ENCODE measurements at regions not wholly inside any gene's neighbourhood (a gene's known extent, or its start where the extent isn't known, plus 50 kb on each side); places are given as distances from the start of the nearest gene placed in this dataset.
"Not testable (repeated sequence)": the region's sequence is repeated elsewhere in the genome, so short reads cannot be mapped to it uniquely, and the experiment has no call there.

DNA sequence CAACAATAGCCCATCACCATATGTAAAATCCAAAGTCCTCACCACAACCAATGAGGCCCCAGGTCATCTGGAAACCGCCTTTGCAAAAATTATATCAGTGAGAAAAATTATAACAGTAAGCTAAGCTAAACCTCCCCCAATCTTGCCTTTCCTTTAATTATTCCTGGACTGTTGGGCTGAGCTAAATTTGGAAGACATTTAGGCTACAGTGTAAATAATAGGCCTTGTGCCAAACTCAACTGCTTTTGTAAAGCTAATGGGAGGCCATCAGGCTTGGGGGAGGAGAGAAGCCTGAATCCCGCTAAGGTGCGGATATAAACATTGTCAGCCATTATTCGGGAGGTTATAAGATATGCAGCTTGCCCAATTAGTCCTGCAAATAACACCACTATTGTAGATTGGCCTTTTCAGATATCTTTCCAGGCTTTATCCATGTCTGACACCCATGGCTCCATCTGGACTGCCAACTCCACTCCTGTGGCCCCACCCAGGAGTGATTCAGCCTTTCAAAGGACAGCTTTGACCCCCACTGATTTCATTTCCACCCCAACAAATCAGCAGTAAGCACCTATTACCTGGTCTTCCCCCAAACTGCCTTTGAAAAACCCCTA is 53.0 kb upstream of the CA12 start:
- DNase-seq = no peak

DNA sequence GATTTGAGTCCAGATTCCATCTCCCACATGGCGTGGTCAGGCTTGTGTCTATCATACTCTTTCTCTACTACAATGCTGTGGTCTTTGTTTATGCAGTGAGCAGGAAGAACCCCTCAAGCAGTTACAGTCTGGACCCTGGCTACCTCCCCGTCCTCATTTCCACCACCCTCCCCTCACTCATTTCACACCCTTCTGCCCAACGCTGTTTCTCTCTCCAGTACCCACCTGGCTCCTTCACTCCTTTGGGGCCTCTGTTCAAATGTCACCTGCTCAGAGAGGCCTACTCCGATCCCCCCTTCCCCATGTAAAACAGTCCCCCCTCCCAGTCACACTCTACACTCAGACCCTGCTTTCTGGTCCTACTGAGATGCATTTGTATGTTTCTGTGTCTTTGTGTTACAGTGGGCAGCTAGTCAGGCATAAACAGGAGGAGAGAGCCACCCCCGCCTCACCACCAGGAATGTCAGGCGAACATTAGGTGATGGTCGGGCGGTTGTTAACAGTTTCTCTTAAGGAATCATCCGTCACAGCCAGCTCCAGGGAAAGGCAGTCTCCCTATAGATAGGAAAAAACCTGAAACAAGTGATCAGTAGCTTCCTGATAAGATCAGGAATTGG is 53.7 kb upstream of the CA12 start:
- no peak for DNase-seq

DNA sequence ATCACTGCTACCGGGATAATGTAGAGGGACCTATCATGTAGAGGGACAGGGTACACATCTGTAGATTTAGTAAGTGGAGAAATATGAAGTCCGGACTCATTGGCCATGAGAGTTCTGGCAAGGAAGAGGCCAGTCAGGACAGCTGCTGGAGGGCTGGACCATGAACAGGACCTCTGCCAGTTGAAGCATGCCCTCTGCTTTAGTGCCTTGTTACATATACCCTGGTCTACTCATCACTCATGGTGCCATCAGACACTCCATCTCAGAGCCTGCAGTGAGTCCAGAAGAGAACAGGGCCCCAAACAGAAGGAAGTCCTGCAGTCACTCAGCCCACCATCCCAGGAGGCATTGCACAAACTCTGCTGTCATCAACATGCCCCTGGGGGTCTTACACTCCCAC is 54.7 kb upstream of the CA12 start:
- no peak for DNase-seq

DNA sequence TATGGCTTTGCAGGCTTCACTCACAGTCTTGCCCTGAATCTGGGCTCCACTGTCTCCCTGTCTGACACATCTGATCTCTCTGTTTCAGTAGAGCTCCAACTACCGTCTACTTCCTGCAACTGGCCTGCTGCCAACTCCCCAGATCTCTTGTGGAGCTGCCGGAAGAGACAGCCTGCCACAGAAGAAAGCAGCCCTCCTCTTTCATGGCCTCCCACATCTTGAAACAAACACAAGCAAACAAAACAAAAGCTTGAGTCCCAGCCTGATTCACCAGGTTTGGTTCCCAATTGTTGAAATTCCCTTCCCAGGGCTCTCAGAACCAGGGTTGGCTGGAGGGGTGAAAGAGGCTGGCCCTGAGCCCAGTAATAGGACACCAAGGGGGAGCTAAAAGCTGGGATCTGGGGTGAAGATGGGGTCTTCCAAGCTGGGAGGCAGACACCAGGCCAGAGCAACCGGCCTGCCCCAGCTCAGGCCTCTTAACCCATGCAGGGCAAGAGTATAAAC is 55.3 kb upstream of the CA12 start:
- peak; percentile 64 to 70 for DNase-seq

DNA sequence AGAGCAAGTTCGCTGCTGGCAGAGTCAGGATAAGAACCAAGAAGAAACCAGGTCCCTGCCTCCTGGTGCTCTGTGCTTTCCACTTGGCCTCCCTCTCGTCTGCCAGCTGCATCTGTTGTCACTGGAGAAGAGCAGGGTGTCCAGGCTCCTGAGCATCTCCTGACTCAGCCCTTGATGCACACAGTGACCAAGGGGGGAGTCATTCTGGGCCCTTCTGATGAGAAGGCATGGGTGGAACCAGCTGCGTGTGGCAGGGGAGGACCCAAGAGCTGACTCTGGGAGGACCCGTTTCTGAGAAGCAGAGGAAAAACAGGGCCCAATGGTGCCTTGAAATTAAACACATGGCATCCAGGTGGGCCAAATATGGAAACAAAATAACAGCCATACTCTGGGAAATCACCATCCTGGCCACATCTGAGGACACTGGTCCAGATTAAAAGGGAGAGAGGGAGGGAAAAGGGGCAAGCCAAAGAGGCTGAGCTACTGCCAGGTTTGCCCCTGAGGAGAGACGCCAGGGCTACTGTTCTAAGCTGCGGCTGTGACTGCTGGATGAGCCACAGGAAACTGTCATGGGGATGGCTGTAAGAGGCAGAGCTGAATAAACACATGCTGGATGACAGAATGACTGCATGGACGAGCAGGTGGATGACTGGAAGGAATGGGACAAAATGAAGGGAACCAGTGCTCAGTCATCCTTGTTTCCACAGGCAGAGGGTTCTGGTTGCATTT is 58.1 kb upstream of the CA12 start:
- no peak for DNase-seq

DNA sequence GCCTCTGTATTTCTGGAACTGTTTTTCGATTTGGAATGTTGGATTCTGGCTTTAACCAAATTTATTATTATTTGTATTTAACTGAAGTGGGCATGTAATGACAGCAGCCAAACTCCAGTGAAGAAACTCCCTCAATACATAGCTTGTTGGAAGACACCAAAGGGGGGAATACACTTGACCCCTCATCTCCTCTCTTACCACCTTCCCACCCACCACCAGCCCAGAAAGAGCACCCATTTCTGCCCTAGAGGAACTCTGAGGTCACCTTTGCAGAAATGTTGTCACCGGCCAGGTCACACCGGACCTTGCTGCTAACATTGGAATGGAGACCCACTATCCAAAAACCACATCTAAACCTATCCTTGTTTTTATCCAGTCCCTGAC is 58.6 kb upstream of the CA12 start:
- no peak for DNase-seq

DNA sequence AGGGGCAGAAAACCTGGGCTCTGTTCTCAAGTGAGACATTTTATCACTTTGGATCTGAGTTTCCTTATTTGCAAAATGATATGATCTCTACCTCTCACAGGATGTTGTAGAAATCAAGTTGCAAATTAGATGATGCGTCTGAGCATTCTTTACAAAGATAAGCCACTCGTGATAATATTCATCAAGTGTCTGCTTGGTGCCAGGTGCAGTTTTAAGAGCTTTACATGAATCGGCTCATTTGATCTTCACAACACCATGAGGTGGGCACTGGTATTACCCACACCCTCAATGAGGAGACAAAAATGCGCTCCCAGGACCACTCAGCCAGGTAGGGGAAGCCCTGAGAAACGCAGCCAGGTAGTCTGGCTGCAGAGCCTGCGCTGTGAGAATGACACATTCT is 59.1 kb upstream of the CA12 start:
- DNase-seq = no peak

DNA sequence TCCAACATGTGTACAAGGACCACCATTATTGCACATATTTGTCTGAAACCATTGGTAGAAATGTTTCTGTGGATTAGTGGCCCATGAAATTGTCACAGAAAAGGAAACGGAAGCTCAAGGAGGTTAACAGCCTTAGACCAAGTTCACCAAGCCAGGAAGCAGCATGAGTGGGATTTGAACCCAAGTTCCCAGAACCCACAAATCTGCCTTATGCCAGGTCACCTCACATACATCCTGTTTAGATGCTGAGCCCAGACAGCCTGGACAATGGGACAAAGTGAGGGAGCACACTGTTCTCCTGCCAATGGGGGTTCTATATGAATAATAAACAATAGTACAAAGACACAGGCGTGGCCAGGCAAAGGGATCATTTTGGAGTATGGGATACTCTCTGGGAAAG is 59.6 kb upstream of the CA12 start:
- no peak for DNase-seq

DNA sequence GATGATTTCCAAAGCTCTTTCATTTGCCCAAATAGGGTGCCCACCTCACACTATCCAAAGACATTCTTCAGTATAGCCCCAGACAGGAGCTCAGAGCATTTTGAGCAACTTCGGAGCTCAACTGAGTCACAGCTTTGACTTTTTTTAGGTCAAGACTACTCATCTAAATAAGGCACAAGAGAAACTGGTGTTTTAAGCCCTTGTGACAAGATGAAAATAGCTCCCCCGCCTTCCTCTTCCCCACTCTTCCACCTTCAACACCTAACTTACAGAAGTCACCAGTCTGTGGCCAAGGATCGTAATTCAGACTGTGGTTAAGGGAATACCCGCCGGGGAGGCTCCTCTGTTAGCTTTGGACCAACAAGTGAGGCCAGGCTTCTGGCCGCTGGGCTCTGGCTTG is 60.4 kb upstream of the CA12 start:
- no peak for DNase-seq

DNA sequence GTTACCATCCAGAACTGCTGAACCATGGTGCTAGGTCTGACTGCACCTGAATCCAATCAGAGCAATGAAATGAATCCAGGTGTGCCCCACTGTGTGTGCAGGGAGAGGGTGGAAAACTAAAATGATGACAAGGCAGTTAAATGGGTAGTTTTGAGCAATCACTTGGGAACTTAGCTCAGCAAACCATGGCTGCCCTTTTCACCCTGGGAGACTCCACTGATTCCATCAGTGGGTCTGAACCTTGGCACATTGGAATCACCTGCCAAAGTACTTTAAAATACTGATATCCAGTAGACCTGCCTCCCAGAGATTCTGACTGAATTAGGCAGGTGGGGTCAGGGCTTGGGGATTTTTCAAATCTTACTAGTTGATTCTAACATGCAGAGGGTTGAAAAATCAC is 59.8 kb upstream of the USP3 start:
- DNase-seq = no peak

DNA sequence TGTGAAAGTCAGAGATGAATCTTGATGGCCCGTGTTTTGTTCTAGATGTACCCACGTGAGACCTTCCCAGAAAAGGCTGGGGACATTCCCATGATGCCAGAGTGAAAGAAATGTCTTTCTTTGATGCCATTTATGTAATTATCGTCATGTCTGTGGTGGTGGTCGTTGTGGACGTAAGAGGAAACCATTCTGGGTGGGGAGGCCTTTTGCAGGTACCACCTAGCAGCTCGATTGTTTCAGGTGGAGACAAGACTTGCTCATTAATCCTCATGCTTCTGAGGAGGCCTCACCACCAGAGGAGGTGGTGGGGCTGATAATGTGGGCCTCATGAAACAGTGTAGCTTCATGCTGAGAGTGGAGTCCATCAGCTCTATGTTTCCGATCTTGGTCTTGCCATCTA is 58.1 kb upstream of the USP3 start:
- no peak for DNase-seq

DNA sequence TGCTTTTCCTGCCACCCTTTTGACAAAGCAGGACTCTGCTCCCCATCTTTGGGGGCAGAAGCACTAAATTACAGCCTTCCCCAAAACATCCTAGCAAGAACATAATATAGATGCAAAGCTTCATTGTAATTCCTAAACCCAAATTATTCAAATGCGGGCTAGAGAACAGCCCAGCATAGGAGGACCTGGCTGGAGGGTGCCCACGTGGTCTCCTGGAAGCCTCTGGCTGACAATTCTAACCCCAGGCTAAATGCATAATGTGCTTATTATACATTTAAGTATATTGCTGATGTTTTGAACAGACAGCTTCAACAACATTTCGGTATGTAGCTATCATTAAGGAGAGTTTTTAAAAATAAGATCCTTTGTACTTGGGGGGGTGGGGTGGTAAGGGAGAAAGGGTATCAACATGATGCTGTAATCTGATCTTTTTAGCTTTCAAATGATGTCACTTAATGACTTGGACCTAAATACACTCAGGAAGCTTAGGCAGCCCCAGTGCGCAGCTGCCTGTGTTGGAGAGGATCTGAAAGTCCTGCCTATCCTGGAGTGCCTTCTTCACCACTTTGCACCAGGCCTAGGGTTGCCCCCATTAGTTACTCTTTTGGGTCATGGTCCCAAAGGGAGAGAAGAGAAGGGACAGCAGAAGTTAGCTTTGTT is 57.2 kb upstream of the USP3 start:
- DNase-seq = no peak

DNA sequence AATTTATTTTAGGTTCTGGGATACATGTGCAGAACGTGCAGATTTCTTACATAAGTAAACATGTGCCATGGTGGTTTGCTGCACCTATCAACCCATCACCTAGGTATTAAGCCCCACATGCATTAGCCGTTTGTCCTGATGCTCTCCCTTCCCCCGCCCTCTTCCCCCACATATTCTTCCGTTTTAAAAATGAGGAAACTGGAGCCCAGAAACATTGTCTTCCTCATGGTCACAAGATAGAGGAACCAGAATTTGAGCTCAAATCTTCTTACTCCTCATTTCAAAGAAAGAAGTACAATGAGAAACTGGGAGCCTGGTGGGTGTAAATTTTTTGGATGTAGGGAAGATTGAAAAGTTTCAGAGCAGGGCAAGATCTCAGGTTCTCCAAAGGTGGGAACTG is 56.1 kb upstream of the USP3 start:
- no peak for DNase-seq

DNA sequence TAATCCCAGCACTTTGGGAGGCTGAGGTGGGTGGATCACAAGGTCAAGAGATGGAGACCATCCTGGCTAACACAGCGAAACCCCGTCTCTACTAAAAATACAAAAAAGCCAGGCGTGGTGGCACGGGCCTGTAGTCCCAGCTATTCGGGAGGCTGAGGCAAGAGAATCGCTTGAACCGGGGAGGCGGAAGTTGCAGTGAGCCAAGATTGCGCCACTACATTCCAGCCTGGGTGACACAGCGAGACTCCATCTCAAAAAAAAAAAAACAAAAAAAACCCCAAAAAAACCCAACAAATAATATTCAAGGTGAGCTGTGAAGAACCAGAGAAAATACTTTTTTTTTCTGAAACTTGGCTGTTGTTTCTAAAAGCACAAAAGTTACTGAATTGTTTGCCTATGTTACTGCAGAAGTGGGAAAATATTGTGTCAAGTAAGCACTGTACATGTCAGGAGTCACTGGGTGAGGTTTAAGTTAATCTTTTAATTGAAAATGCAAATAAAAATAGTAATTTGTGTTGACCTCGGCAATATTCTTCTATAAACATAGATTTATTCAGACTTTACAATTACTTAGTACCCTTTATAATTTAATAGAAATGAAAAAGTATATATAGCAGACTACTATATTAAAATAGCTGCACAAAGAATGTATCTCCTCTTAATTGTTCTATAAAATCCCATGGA is 55.4 kb upstream of the USP3 start:
- DNase-seq = not testable (repeated sequence)

DNA sequence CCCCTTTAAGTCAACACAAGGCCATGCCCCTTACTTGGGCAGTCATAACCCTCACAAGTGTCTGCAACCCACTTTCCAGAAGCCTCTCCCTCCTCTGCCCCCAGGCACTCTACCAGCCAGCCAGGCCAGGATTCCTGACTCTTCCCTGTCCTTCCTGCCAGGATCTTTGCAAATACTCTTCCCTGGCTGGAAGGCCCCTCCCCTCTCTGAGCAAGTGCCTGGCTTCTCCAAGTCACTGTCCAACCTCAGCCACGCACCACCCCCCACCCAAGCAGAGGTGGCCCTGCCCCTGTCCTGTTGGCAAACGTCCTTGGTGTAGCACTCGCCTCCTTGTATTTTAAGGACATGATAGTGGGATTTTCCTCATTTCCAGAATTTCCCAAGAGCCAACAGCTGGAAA is 54.7 kb upstream of the USP3 start:
- DNase-seq = no peak

DNA sequence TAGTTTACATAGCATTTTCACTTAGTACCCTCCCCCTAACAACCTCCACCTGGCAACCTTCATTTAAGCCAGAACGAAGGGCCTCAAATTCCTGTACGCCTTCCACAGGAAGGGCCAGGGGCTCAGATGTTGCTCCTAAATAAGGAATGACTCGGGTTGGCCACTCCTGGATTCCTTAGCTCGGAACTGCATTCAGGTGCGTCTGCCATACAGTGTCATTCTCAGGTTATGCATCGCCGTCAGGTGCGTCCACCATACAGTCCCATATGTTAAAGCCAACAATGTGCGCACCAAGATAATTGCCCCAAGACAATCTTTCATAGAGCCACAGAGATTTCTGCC is 53.5 kb upstream of the USP3 start:
- no peak for DNase-seq

DNA sequence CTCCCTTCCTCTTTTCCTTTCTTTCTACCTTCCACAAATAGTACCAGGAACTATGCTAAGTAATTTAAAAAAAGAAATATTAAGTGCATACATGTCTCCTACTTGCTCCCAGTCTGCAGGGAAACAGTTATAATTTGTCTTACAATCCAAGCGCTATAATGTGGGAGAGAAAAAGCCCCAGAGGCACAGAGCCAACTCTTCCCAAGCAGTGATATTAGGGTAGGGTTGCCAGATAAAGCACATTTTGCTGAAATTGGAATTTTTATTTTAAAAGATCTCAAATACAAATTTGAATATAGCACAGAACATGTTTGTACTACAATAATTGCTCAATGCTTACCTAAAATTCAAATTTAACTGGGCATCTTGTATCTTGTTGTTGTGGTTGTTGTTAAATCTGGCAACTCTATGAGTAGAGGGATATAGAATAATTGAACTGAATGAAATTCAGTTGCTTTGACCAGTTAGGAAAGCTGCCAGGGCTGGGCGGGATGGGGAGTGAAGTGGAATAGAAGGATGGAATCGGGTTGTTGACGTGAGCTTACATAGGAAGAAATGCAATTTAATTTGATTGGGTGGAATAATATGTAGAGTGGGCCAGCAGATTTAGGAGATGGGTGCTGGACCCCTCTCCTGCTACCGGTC is 52.6 kb upstream of the USP3 start:
- no peak for DNase-seq

DNA sequence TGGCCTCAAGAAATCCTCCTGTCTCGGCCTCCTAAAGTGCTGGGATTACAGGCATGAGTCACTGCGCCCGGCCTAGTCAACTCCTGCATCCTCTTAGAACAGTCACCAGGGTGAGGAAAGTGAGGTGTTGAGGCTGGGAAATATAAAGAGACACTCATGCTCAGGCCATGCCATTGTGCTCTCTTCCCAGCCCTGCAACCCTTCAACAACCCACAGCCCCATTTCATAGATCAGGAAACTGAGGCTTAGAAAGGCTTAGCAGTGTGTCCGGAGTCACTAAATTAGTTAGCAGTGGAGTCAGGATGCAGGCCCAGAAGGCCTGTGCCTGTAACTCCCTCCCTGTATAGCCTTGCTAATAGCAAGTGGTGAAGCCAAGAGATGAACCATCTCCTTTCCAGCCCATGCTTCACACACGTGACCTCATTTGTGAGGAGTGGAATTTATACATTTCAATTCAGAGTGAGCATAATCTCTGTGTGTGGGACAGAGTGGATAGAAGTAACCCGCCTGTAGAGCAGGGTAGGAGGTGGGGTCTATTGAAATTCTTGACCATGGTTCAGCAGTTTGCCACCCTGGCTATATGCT is 51.7 kb upstream of the USP3 start:
- DNase-seq = no peak

DNA sequence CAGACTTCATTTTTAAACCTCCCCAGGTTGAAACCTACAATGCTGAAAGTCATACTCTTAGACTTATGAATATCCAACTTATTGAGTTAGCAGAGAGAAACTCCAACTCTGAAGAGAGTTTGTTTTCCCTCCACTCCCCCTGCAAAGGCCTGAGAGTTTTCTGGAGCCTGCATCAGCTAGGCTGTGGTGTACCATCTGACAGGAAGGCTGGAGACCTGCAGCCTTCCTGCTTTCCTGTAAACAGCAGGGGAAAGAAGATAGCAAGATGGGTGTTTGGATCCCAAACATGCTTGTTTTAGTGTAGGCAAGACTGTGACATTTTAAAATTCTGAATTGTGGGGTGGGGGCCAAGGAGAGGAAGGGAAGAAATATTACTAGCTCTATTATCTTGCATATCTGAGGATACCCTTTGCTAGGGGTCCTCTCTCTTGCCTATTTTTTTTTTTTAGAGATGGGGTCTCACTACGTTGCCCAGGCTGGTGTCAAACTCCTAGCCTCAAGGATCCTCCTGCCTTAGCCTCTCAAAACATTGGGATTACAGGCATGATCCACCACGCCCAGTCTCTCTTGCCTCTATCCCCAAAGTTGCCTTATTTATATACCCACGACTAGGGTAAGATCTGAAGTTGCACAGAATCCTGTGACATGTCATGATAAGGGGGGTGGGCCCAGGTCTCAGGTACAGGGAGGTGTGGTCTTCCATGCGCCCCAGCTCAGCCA is 51.0 kb upstream of the USP3 start:
- DNase-seq = no peak

DNA sequence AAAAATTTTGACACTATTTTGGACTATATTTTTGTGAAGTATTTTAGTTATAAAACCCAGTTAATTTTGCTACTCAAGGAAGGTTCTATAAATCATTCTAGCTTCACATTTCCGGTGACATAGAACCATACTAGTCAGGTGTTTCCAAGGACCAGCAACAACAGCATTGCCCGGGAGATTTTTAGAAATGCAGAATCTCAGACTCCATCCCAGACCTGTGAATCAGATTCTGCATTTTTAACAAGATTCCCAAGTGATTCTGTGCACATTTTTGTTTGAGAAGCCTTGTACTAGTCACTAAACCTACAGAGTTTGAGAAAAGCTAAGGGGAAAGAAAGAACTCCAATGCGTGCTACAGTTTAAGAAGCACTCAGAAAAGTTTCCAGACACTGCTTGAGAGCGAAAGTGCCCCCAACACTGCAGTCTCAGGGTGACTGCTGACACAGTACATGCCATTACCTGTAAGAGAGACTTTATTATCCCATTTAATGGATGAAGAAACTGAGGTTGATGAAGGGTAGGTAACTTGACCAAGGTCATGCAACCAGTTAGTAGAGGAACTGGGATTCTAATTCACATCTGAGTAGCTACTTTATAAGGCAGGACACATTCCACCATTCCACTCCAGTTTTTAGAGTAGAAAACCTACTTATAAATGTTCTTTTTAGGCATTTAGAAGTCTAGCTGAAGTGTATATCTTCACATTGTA is 49.7 kb upstream of the USP3 start:
- no peak for DNase-seq

All from activated CD4-positive, alpha-beta T cell treated with anti-CD3 and anti-CD28 coated beads, Interleukin-2, amount 50 U/mL, for 4 hours (primary cell).